GM12878 (cell line): ENCODE measurements at regions not wholly inside any gene's neighbourhood (a gene's known extent, or its start where the extent isn't known, plus 50 kb on each side); places are given as distances from the start of the nearest gene placed in this dataset.
"Not testable (repeated sequence)": the region's sequence is repeated elsewhere in the genome, so short reads cannot be mapped to it uniquely, and the experiment has no call there.

Source experiments
- ATAC-seq: fragments of 200-7000 bp; cut with Tn5 transposase; 3 replicates; pipeline ENCODE4 v1.9.1; 2020; ENCODE audit warnings: mild to moderate bottlenecking, moderate library complexity
- BruUV-seq: library from RNA; stranded (reverse); fragments of 400-500 nt; replicated peaks from 2 replicates; lab custom pipeline; 2021; lab: Mats Ljungman, UMichigan
- CTCF ChIA-PET: fragments of 300-600 bp; sonication (Branson Sonifier 250); formaldehyde crosslinking; extraction: SDS; loops from one replicate; lab custom pipeline; 2021; ENCODE audit warnings: inconsistent platforms; lab: Yijun Ruan, JAX
- POLR2A ChIA-PET: fragments of 350-600 bp; formaldehyde crosslinking; extraction: SDS; loops from one replicate; lab custom pipeline; 2021; ENCODE audit warnings: inconsistent platforms; lab: Charles Lee
- RAD21 ChIA-PET: fragments of 300-600 bp; sonication (Branson Sonifier 250); formaldehyde crosslinking; loops from one replicate; lab custom pipeline; 2023; ENCODE audit warnings: antibody characterized with exemption; ENCODE audit not compliant: unreplicated experiment; lab: Charles Lee
- SMC1A ChIA-PET: fragments of 300-600 bp; sonication (Branson Sonifier 250); formaldehyde crosslinking; loops from one replicate; lab custom pipeline; 2023; ENCODE audit not compliant: unreplicated experiment, uncharacterized antibody; lab: Charles Lee
- DNase-seq: peaks from one replicate; pipeline ENCODE4 v3.0.0-alpha.2; 2011; ENCODE audit warnings: low read depth, low spot score
- FAIRE-seq: peaks from 3 replicates; lab custom pipeline; 2011; peaks lifted over from hg19 to GRCh38; lab: Jason Lieb, UNC
- H2AFZ ChIP-seq: 2 replicates; pipeline ENCODE4 v1.6.0; 2011; ENCODE audit warnings: low read depth, low read length, control low read depth; ENCODE audit not compliant: control insufficient read depth
- H3K27ac ChIP-seq: 2 replicates; pipeline ENCODE4 v1.5.1; 2011; ENCODE audit warnings: control low read depth; ENCODE audit not compliant: control insufficient read depth, insufficient read depth
- H3K27me3 ChIP-seq, 2 experiments: replicated peaks in 1 of 2; 2 replicates each; pipeline versions ENCODE4 v1.6.0 to v1.6.1; 2011; ENCODE audit warnings: low read length in 1 of 2; ENCODE audit not compliant: control insufficient read depth in 2 of 2, insufficient read depth in 2 of 2
- H3K36me3 ChIP-seq, 2 experiments: 2 replicates each; pipeline ENCODE4 v1.5.1; 2011; ENCODE audit warnings: low read length in 1 of 2; ENCODE audit not compliant: control insufficient read depth in 2 of 2, insufficient read depth in 2 of 2
- H3K4me1 ChIP-seq: 2 replicates; pipeline ENCODE4 v1.6.1; 2011; ENCODE audit warnings: mild to moderate bottlenecking, low read length, moderate library complexity, mixed read lengths; ENCODE audit not compliant: control insufficient read depth, insufficient read depth
- H3K4me2 ChIP-seq: 2 replicates; pipeline ENCODE4 v1.6.0; 2011; ENCODE audit warnings: control low read depth; ENCODE audit not compliant: control insufficient read depth, insufficient read depth
- H3K4me3 ChIP-seq: fragments of 200-600 bp; sonication (generic); 2 replicates; pipeline ENCODE4 v1.5.1; 2016
- H3K79me2 ChIP-seq: 2 replicates; pipeline ENCODE4 v1.6.0; 2011; ENCODE audit warnings: low read length; ENCODE audit not compliant: control insufficient read depth, insufficient read depth
- H3K9ac ChIP-seq: 2 replicates; pipeline ENCODE4 v1.8.0; 2011; ENCODE audit warnings: low read length, control low read depth, mixed read lengths; ENCODE audit not compliant: control insufficient read depth, insufficient read depth
- H3K9me3 ChIP-seq: replicated peaks from 3 replicates; pipeline ENCODE4 v1.5.1; 2011; ENCODE audit warnings: mild to moderate bottlenecking, low read length; ENCODE audit not compliant: control insufficient read depth, insufficient read depth
- H4K20me1 ChIP-seq: 2 replicates; pipeline ENCODE4 v1.6.0; 2011; ENCODE audit not compliant: control insufficient read depth, insufficient read depth
- BCLAF1 ChIP-seq: fragments of 450-650 bp; IDR thresholded peaks from 2 replicates; pipeline ENCODE4 v1.6.1; 2017; ENCODE audit warnings: antibody characterized with exemption, mild to moderate bottlenecking, moderate library complexity
- CHD4 ChIP-seq: fragments of 200-600 bp; sonication (generic); IDR thresholded peaks from 2 replicates; pipeline ENCODE4 v1.6.1; 2016; ENCODE audit warnings: mild to moderate bottlenecking
- NFYA ChIP-seq: IDR thresholded peaks from 2 replicates; pipeline ENCODE4 v1.6.1; 2011; ENCODE audit warnings: low read depth, mild to moderate bottlenecking, low read length, improper control_type of control experiment, borderline replicate concordance
- RELB ChIP-seq: fragments of 450-650 bp; IDR thresholded peaks from 2 replicates; pipeline ENCODE4 v1.6.1; 2017; ENCODE audit warnings: low read depth, mild to moderate bottlenecking, moderate library complexity
- SUZ12 ChIP-seq: fragments of 200-600 bp; sonication (generic); IDR thresholded peaks from one replicate; pipeline ENCODE4 v1.6.1; 2018; ENCODE audit warnings: antibody characterized with exemption, mild to moderate bottlenecking; ENCODE audit not compliant: unreplicated experiment
- TARDBP ChIP-seq: IDR thresholded peaks from 2 replicates; pipeline ENCODE4 v1.6.1; 2016; ENCODE audit warnings: borderline replicate concordance
- TBL1XR1 ChIP-seq: IDR thresholded peaks from 2 replicates; pipeline ENCODE4 v1.6.1; 2012; ENCODE audit warnings: low read depth, low read length, improper control_type of control experiment
- ZBTB4 ChIP-seq: fragments of 450-650 bp; formaldehyde crosslinking; IDR thresholded peaks from 2 replicates; pipeline ENCODE4 v1.4.0; 2022; ENCODE audit warnings: mild to moderate bottlenecking, moderate library complexity
- ZNF274 ChIP-seq: IDR thresholded peaks from one replicate; pipeline ENCODE4 v1.8.0; 2011; ENCODE audit not compliant: insufficient read length, insufficient read depth
- WGBS: methylation state at CpG from one replicate; pipeline ENCODE4 v1.1.6; 2016; ENCODE audit warnings: low lambda C conversion rate; ENCODE audit not compliant: insufficient replicate concordance, insufficient coverage; ENCODE audit errors: missing lambda C conversion rate; 5-methylcytosine and 5-hydroxymethylcytosine counted together
- in situ Hi-C: fragments of 300-500 bp; cut with MboI; formaldehyde crosslinking; loops from 9 replicates; pipeline ENCODE4 v1.14.3; 2018; ENCODE audit warnings: mixed read lengths
- intact Hi-C: fragments of 100-400 bp; cut with micrococcal nuclease; formaldehyde crosslinking; loops from one replicate; pipeline ENCODE4 v1.14.2; 2022; ENCODE audit not compliant: unreplicated experiment

- Histone ChIP-seq H3K27me3 (no peaks in the 10 kb centered on the region), H3K36me3 (no peaks in the 10 kb centered on the region), H3K4me3 (no peak overlapping the region), H2AFZ (no peak overlapping the region), H3K27ac (no peak overlapping the region), H3K9me3 (no peaks in the 10 kb centered on the region), H4K20me1 (0 out of 2 replicates have a peak, but pooled peaks cover 2% of the 10 kb centered on the region), H3K9ac (no peak overlapping the region), H3K4me2 (no peak overlapping the region), H3K4me1 (no peaks in the 10 kb centered on the region), H3K79me2 (no peaks in the 10 kb centered on the region)
- BruUV-seq, result no TSS peak
- POLR2A ChIA-PET, result no interaction called here
- SMC1A ChIA-PET, result no interaction called here
- in situ Hi-C loops, result no loop called here
- no peak for FAIRE-seq
- TF ChIP-seq TBL1XR1 (no peak), TARDBP (no peak), ZNF274 (no peak), BCLAF1 (no peak), ZBTB4 (no peak), NFYA (no peak), RELB (no peak), CHD4 (no peak), SUZ12 (no peak)
- intact Hi-C loops, result no loop called here
- RAD21 ChIA-PET, result no interaction called here
- no peak for ATAC-seq
- no peak for DNase-seq
- CTCF ChIA-PET, result no interaction called here
Measured at GRCh38 chr7:42720012-42720411, 191.9 kb downstream of the C7orf25 start.

- H3K4me3 ChIP-seq, FAIRE-seq, H3K27ac ChIP-seq, POLR2A ChIA-PET, H3K79me2 ChIP-seq, H3K9ac ChIP-seq, H3K36me3 ChIP-seq, CTCF ChIA-PET, in situ Hi-C loops, H4K20me1 ChIP-seq, BruUV-seq, ATAC-seq, H3K4me1 ChIP-seq, SMC1A ChIA-PET, RAD21 ChIA-PET, H3K9me3 ChIP-seq, intact Hi-C loops, H2AFZ ChIP-seq, DNase-seq, H3K27me3 ChIP-seq, H3K4me2 ChIP-seq: not testable (repeated sequence)
- 46% methylated on average over 2 of the region's 2 CpGs for WGBS
Measured at GRCh38 chr7:42718466-42718865, 193.4 kb downstream of the C7orf25 start.
